Duodenal mucosa (tissue), 2 donors: ENCODE measurements at regions not wholly inside any gene's neighbourhood (a gene's known extent, or its start where the extent isn't known, plus 50 kb on each side); places are given as distances from the start of the nearest gene placed in this dataset.
"Not testable (repeated sequence)": the region's sequence is repeated elsewhere in the genome, so short reads cannot be mapped to it uniquely, and the experiment has no call there.

ENCODE experiments used
- H3K27ac ChIP-seq: one replicate; pipeline ENCODE4 v1.7.0; 2013; ENCODE audit warnings: low read depth, low read length
- H3K27me3 ChIP-seq, 2 donors: one replicate each; pipeline ENCODE4 v1.7.0; 2013; ENCODE audit warnings: low read length in 2 of 2, control low read depth in 1 of 2; ENCODE audit not compliant: insufficient read depth in 2 of 2, control insufficient read depth in 1 of 2
- H3K36me3 ChIP-seq, 2 donors: one replicate each; pipeline ENCODE4 v1.7.0; 2013; ENCODE audit warnings: low read length in 2 of 2, control low read depth in 1 of 2; ENCODE audit not compliant: insufficient read depth in 2 of 2, control insufficient read depth in 1 of 2
- H3K4me1 ChIP-seq, 2 donors: one replicate each; pipeline ENCODE4 v1.7.0; 2013; ENCODE audit warnings: low read length in 2 of 2, control low read depth in 1 of 2; ENCODE audit not compliant: insufficient read depth in 2 of 2, control insufficient read depth in 1 of 2
- H3K4me3 ChIP-seq, 2 donors: one replicate each; pipeline ENCODE4 v1.7.0; 2013; ENCODE audit warnings: low read length in 2 of 2, low read depth in 1 of 2
- H3K9ac ChIP-seq, 2 donors: one replicate each; pipeline ENCODE4 v1.7.0; 2013; ENCODE audit warnings: low read length in 2 of 2, low read depth in 1 of 2
- H3K9me3 ChIP-seq, 2 donors: one replicate each; pipeline ENCODE4 v1.7.0; 2013; ENCODE audit warnings: low read length in 2 of 2, control low read depth in 1 of 2; ENCODE audit not compliant: control insufficient read depth in 1 of 2

GRCh38 chr16:76121636-76122035 is 155.6 kb upstream of the CNTNAP4 start:
- Histone ChIP-seq H3K9me3 (no peaks in the 10 kb centered on the region), H3K4me1 (no peaks in the 10 kb centered on the region), H3K36me3 (no peaks in the 10 kb centered on the region), H3K4me3 (no peak overlapping the region), H3K27me3 (no peaks in the 10 kb centered on the region), H3K27ac (no peak overlapping the region), H3K9ac (no peak overlapping the region)

- no peak overlapping the region for H3K9ac ChIP-seq
- H3K9me3 ChIP-seq: no peaks in the 10 kb centered on the region
- H3K27ac ChIP-seq: no peak overlapping the region
- no peaks in the 10 kb centered on the region for H3K4me1 ChIP-seq
- no peak overlapping the region for H3K4me3 ChIP-seq
- no peaks in the 10 kb centered on the region for H3K27me3 ChIP-seq
- no peaks in the 10 kb centered on the region for H3K36me3 ChIP-seq
These were observed 153.2 kb upstream of the CNTNAP4 start for GRCh38 chr16:76123966-76124365.

GRCh38 chr16:76125871-76126270 is 151.3 kb upstream of the CNTNAP4 start:
- H3K4me1 ChIP-seq: no peaks in the 10 kb centered on the region
- H3K36me3 ChIP-seq: no peaks in the 10 kb centered on the region
- no peaks in the 10 kb centered on the region for H3K9me3 ChIP-seq
- no peaks in the 10 kb centered on the region for H3K27me3 ChIP-seq
- no peak overlapping the region for H3K4me3 ChIP-seq
- no peak overlapping the region for H3K27ac ChIP-seq
- H3K9ac ChIP-seq: no peak overlapping the region

DNA sequence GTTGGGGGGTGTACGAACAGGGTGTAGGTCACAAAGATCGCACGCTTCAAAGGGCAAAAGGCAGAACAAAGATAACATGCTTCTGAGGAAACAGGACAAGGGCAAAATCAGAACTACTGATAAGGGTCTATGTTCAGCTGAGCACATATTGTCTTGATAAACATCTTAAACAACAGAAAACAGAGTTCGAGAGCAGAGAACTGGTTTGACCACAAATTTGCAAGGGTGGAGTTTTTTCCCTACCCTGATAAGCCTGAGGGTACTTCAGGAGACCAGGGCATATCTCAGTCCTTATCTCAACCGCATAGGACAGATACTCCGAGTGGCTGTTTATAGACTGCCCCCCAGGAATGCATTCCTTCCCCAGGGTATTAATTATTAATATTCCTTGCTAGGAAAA is 139.1 kb upstream of the CNTNAP4 start:
- not testable (repeated sequence) for H3K27ac ChIP-seq, H3K9me3 ChIP-seq, H3K4me3 ChIP-seq, H3K36me3 ChIP-seq, H3K27me3 ChIP-seq, H3K9ac ChIP-seq, H3K4me1 ChIP-seq

DNA sequence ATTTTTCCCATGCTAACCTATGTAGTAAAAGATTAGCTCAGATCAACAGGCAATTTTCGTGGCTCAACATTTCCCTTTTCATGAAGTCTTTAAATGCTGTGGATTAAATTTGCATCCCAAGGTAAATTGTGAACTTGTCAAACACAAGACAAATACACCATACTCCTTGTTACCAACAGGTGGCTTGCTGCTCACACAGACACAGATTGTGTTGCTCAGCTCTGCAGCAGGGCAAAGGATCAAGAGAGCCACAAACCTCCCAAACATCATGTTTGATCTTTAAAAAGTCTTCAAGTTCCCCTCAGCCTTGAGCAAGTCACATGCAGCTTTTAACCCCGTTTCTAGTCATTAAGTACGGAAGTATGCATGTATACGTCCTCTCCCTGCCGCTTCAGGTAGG is 119.6 kb upstream of the CNTNAP4 start:
- Histone ChIP-seq H3K27ac (no peak overlapping the region), H3K9ac (no peak overlapping the region), H3K9me3 (no peaks in the 10 kb centered on the region), H3K36me3 (no peaks in the 10 kb centered on the region), H3K4me3 (no peak overlapping the region), H3K4me1 (no peaks in the 10 kb centered on the region), H3K27me3 (no peaks in the 10 kb centered on the region)

GRCh38 chr16:76162046-76162445 is 115.2 kb upstream of the CNTNAP4 start:
- Histone ChIP-seq H3K27me3 (no peaks in the 10 kb centered on the region), H3K9ac (no peak overlapping the region), H3K36me3 (no peaks in the 10 kb centered on the region), H3K4me1 (no peaks in the 10 kb centered on the region), H3K9me3 (no peaks in the 10 kb centered on the region), H3K27ac (no peak overlapping the region), H3K4me3 (no peak overlapping the region)

DNA sequence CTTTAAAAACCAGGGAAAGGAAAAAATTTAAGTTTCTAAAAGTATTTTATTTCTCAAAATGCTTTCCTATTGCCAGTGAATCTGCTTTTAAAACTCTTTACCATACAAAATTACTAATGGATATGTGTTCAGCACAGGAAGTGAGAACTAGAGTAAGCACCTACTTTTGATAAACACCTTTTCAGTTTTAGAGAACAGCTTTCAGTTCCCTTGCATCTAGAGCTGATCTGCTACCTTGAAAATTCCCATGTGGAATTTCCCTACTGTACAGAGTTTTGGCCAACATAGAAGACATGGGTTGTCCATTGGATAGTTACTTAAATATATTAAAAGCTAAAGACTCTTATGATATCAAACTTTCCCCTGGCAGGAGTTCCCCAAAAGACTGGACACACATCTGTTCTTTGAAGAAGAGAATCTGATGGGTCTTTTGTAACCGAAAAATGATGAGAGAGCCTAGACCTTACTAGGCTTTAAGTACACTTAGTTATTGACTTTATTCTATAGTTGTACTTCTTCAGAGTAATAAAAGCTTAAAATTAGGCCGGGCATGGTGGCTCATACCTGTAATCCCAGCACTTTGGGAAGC is 112.1 kb upstream of the CNTNAP4 start:
- no peak overlapping the region for H3K4me3 ChIP-seq
- no peak overlapping the region for H3K9ac ChIP-seq
- no peaks in the 10 kb centered on the region for H3K4me1 ChIP-seq
- no peaks in the 10 kb centered on the region for H3K27me3 ChIP-seq
- no peaks in the 10 kb centered on the region for H3K9me3 ChIP-seq
- H3K36me3 ChIP-seq: no peaks in the 10 kb centered on the region
- H3K27ac ChIP-seq: no peak overlapping the region

DNA sequence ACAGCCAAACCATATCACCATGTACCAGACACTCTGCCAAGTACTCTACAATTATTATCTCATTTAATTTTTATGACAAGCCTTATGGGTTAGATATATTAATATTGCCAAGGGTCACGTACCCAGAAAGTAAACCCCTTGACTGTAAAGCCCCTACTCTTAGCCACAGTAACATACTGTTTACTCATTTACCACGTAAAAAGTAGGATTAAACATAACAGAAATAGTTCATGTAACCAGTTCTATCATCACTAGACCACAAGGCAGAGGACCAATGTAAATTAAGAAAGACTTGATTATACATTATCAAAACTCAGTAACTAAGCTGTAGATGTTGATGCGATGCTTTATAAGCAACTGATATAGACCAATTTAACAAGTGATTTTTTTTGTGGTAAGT is 101.5 kb upstream of the CNTNAP4 start:
- no peak overlapping the region for H3K9ac ChIP-seq
- no peaks in the 10 kb centered on the region for H3K4me1 ChIP-seq
- H3K27me3 ChIP-seq: no peaks in the 10 kb centered on the region
- H3K27ac ChIP-seq: no peak overlapping the region
- peaks cover 0 to 3% of the 10 kb centered on the region in 2 donors for H3K9me3 ChIP-seq
- no peaks in the 10 kb centered on the region for H3K36me3 ChIP-seq
- H3K4me3 ChIP-seq: no peak overlapping the region

DNA sequence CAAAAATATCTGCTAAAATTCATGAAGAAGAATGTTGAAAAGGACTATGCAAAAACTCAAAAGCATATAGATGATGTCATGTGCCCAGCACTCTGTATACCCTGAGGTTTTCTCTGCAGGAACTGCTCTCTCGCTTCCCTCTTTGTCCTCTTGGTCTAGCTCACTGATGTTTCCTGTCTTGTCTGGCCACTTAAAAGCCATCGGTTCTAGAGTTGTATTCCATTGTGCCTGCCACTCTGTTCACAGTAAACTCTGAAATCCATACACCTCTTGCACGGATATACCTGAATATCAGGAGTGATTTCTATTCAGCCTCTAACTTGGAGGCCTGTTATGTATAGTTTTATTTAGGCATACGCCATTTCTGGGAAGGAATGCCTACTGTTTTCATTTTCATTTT is 101.0 kb upstream of the CNTNAP4 start:
- no peak overlapping the region for H3K4me3 ChIP-seq
- H3K9me3 ChIP-seq: no peaks in the 10 kb centered on the region

GRCh38 chr16:76176616-76177015 is 100.6 kb upstream of the CNTNAP4 start:
- Histone ChIP-seq H3K9me3 (no peaks in the 10 kb centered on the region), H3K27ac (no peak overlapping the region), H3K4me1 (no peaks in the 10 kb centered on the region), H3K4me3 (no peak overlapping the region), H3K36me3 (no peaks in the 10 kb centered on the region), H3K9ac (no peak overlapping the region), H3K27me3 (no peaks in the 10 kb centered on the region)

More for the DNA sequence above, 101.0 kb upstream of the CNTNAP4 start:
- Histone ChIP-seq H3K4me1 (no peaks in the 10 kb centered on the region), H3K36me3 (no peaks in the 10 kb centered on the region), H3K27me3 (no peaks in the 10 kb centered on the region), H3K9ac (no peak overlapping the region), H3K27ac (no peak overlapping the region)
